ENCODE measurements at regions not wholly inside any gene's neighbourhood (a gene's known extent, or its start where the extent isn't known, plus 50 kb on each side); places are given as distances from the start of the nearest gene placed in this dataset.

DNA sequence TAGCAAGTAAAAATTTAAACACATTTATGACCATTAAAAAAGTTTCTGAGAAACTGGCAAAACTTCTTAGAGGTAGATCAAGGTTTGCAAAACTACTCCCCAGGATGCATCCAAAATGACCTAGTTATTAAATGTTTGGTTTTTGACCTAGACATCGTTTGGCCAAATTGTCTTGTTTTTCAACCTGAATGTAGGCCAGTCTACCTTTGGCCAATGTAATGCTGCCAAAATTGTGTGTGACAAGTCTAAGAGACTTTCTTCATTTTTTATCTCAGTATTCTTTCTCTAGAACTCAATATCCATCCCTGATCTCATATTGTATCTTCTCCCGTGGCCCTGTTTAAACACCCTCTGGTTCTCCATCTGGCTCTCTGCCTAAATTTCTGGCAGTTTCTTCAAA lies 202.0 kb downstream of the CXCL12 start:
- TF ChIP-seq, protein P1, sequence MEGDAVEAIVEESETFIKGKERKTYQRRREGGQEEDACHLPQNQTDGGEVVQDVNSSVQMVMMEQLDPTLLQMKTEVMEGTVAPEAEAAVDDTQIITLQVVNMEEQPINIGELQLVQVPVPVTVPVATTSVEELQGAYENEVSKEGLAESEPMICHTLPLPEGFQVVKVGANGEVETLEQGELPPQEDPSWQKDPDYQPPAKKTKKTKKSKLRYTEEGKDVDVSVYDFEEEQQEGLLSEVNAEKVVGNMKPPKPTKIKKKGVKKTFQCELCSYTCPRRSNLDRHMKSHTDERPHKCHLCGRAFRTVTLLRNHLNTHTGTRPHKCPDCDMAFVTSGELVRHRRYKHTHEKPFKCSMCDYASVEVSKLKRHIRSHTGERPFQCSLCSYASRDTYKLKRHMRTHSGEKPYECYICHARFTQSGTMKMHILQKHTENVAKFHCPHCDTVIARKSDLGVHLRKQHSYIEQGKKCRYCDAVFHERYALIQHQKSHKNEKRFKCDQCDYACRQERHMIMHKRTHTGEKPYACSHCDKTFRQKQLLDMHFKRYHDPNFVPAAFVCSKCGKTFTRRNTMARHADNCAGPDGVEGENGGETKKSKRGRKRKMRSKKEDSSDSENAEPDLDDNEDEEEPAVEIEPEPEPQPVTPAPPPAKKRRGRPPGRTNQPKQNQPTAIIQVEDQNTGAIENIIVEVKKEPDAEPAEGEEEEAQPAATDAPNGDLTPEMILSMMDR (IDR thresholded peaks at IDR 0.05; ENCODE audit: low read depth, low read length), result no peak
- TF ChIP-seq EZH2phosphoT487 (IDR thresholded peaks at IDR 0.05; ENCODE audit: low read depth), result no peak
